Right lobe of liver (tissue), 6 donors: ENCODE measurements at regions not wholly inside any gene's neighbourhood (a gene's known extent, or its start where the extent isn't known, plus 50 kb on each side); places are given as distances from the start of the nearest gene placed in this dataset.
"Not testable (repeated sequence)": the region's sequence is repeated elsewhere in the genome, so short reads cannot be mapped to it uniquely, and the experiment has no call there.

ENCODE experiments used
- ATAC-seq, 4 donors: fragments of 200-7000 bp; cut with Tn5 transposase; one replicate each; pipeline ENCODE4 v1.9.1; 2020; ENCODE audit warnings: mild to moderate bottlenecking in 4 of 4, moderate library complexity in 4 of 4
- DNase-seq, 3 donors: peaks; one replicate each; pipeline ENCODE4 v3.0.0-alpha.2; 2020
- H3K27ac ChIP-seq, 3 donors: fragments of 200-600 bp; one replicate each; pipeline ENCODE4 v1.8.0; 2022
- H3K27me3 ChIP-seq, 2 donors: fragments of 200-600 bp; one replicate each; pipeline ENCODE4 v1.8.0; 2022
- H3K36me3 ChIP-seq, 4 donors: fragments of 200-600 bp; sonication (generic) in 1 of 4; one replicate each; pipeline versions ENCODE4 v1.5.1 to v1.8.0; 2017 to 2022; ENCODE audit warnings: control low read depth in 1 of 4
- H3K4me1 ChIP-seq, 4 donors: fragments of 200-600 bp; sonication (generic) in 1 of 4; one replicate each; pipeline versions ENCODE4 v1.5.1 to v1.8.0; 2017 to 2022; ENCODE audit warnings: control low read depth in 1 of 4
- H3K4me3 ChIP-seq, 3 donors: fragments of 200-600 bp; one replicate each; pipeline ENCODE4 v1.8.0; 2022
- H3K9me3 ChIP-seq, 4 donors: fragments of 200-600 bp; sonication (generic) in 1 of 4; one replicate each; pipeline versions ENCODE4 v1.5.1 to v1.8.0; 2017 to 2022; ENCODE audit warnings: control low read depth in 1 of 4
- CTCF ChIP-seq, 4 donors: fragments of 200-600 bp in 3 of 4; fragments of 450-650 bp in 1 of 4; IDR thresholded peaks; one replicate each; pipeline versions ENCODE4 v1.5.1 to v1.8.0; 2016 to 2022; ENCODE audit warnings: antibody characterized with exemption in 4 of 4, mild to moderate bottlenecking in 2 of 4
- POLR2A ChIP-seq: fragments of 450-650 bp; IDR thresholded peaks from one replicate; pipeline ENCODE4 v1.6.1; 2017; ENCODE audit warnings: antibody characterized with exemption, mild to moderate bottlenecking
- WGBS: methylation state at CpG from one replicate; pipeline ENCODE4 v1.1.6; 2018; ENCODE audit warnings: low coverage, low lambda C conversion rate; ENCODE audit not compliant: insufficient coverage; ENCODE audit errors: missing lambda C conversion rate; 5-methylcytosine and 5-hydroxymethylcytosine counted together
- intact Hi-C, 2 donors: fragments of 100-400 bp; cut with DNase I; formaldehyde crosslinking; loops; one replicate each; pipeline versions ENCODE4 v1.11.2 to v1.14.1; 2022
- donor health status: DM: no; HTN: yes; CAD: no.
- donor health status: DM: no; HTN: no; CAD: no.
- donor health status: DM: no; HTN: no; CAD: no.
- donor health status: DM: no; HTN: yes; CAD: no.
- donor health status: DM: no; HTN: yes; CAD: no.

GRCh38 chr1:68831281-68831680 is 334.4 kb upstream of the DEPDC1 start:
- Histone ChIP-seq H3K4me3 (no peak overlapping the region), H3K4me1 (no peaks in the 10 kb centered on the region), H3K27me3 (no peaks in the 10 kb centered on the region), H3K9me3 (no peaks in the 10 kb centered on the region), H3K27ac (no peak overlapping the region), H3K36me3 (no peaks in the 10 kb centered on the region)
- ATAC-seq (no peak), DNase-seq (no peak)
- WGBS, result 0% methylated on average over 1 of the region's 1 CpG
- intact Hi-C loops, result no loop called here
- TF ChIP-seq POLR2A (no peak), CTCF (IDR thresholded peaks at IDR 0.05) (no peak)

GRCh38 chr1:68848017-68848416 is 351.1 kb upstream of the DEPDC1 start:
- Histone ChIP-seq H3K4me1 (no peaks in the 10 kb centered on the region), H3K4me3 (no peak overlapping the region), H3K27me3 (no peaks in the 10 kb centered on the region), H3K9me3 (no peaks in the 10 kb centered on the region), H3K27ac (no peak overlapping the region), H3K36me3 (no peaks in the 10 kb centered on the region)
- no peak for TF ChIP-seq POLR2A
- no peak for TF ChIP-seq CTCF (IDR thresholded peaks at IDR 0.05)
- intact Hi-C loops, result no loop called here
- DNase-seq (no peak), ATAC-seq (no peak)
- WGBS, result 90% methylated on average over 3 of the region's 3 CpGs

GRCh38 chr1:68868606-68869005 is 371.7 kb upstream of the DEPDC1 start:
- WGBS, result 75% methylated on average over 2 of the region's 2 CpGs
- DNase-seq (no peak), ATAC-seq (no peak)
- Histone ChIP-seq H3K27me3 (no peaks in the 10 kb centered on the region), H3K27ac (no peak overlapping the region), H3K9me3 (no peaks in the 10 kb centered on the region), H3K36me3 (no peaks in the 10 kb centered on the region), H3K4me3 (no peak overlapping the region), H3K4me1 (no peaks in the 10 kb centered on the region)
- no peak for TF ChIP-seq CTCF (IDR thresholded peaks at IDR 0.05)
- no peak for TF ChIP-seq POLR2A
- intact Hi-C loops, result no loop called here

- Histone ChIP-seq H3K9me3 (no peaks in the 10 kb centered on the region), H3K4me1 (no peaks in the 10 kb centered on the region), H3K4me3 (no peak overlapping the region), H3K27ac (no peak overlapping the region), H3K36me3 (no peaks in the 10 kb centered on the region), H3K27me3 (no peaks in the 10 kb centered on the region)
- no peak for DNase-seq
- WGBS, result 35% methylated on average over 2 of the region's 2 CpGs
- intact Hi-C loops, result no loop called here
- ATAC-seq, result peak in 1 of 4 donors; percentile 57
- TF ChIP-seq POLR2A, result no peak
- TF ChIP-seq CTCF (IDR thresholded peaks at IDR 0.05), result no peak
These were observed 376.3 kb upstream of the DEPDC1 start for GRCh38 chr1:68873144-68873543.

GRCh38 chr1:68881330-68882194 is 384.7 kb upstream of the DEPDC1 start:
- H3K27ac ChIP-seq, H3K4me1 ChIP-seq, ATAC-seq, H3K4me3 ChIP-seq, H3K36me3 ChIP-seq, H3K27me3 ChIP-seq, intact Hi-C loops, DNase-seq, H3K9me3 ChIP-seq: not testable (repeated sequence)
- WGBS, result 79% methylated on average over 14 of the region's 29 CpGs
